WTC11 (cell line): ENCODE measurements at regions not wholly inside any gene's neighbourhood (a gene's known extent, or its start where the extent isn't known, plus 50 kb on each side); places are given as distances from the start of the nearest gene placed in this dataset.

Experiments
- ATAC-seq: fragments of 200-7000 bp; cut with Tn5 transposase; 2 replicates; pipeline ENCODE4 v1.10.0; 2021; ENCODE audit warnings: mild to moderate bottlenecking, moderate library complexity
- CTCF ChIA-PET: fragments of 300-600 bp; sonication (Branson Sonifier 250); formaldehyde crosslinking; loops from one replicate; lab custom pipeline; 2021; ENCODE audit warnings: antibody characterized with exemption; lab: Charles Lee
- POLR2A ChIA-PET: fragments of 350-600 bp; sonication (Branson Sonifier 250); formaldehyde crosslinking; loops from one replicate; lab custom pipeline; 2021; ENCODE audit warnings: antibody characterized with exemption; lab: Charles Lee
- DNase-seq: peaks from one replicate; pipeline ENCODE4 v3.0.0; 2021; ENCODE audit warnings: low spot score
- H3K27ac Mint-ChIP-seq: 2 replicates; pipeline ENCODE4 v1.8.0; 2021; ENCODE audit warnings: mixed read lengths
- H3K27me3 Mint-ChIP-seq: 2 replicates; pipeline ENCODE4 v1.8.0; 2021; ENCODE audit warnings: low read depth, mild to moderate bottlenecking, moderate library complexity, mixed read lengths
- H3K36me3 Mint-ChIP-seq: 2 replicates; pipeline ENCODE4 v1.8.0; 2021; ENCODE audit warnings: mixed read lengths
- H3K4me1 Mint-ChIP-seq: 2 replicates; pipeline ENCODE4 v1.8.0; 2022; ENCODE audit warnings: mixed read lengths
- H3K4me3 Mint-ChIP-seq: 2 replicates; pipeline ENCODE4 v1.8.0; 2021; ENCODE audit warnings: mild to moderate bottlenecking, moderate library complexity, mixed read lengths
- H3K9me3 Mint-ChIP-seq: 2 replicates; pipeline ENCODE4 v1.8.0; 2021; ENCODE audit warnings: mixed read lengths
- AFF4 ChIP-seq: sonication (generic); formaldehyde crosslinking; IDR thresholded peaks from 2 replicates; pipeline ENCODE4 v1.8.1; 2023; ENCODE audit warnings: mild to moderate bottlenecking, missing genetic modification reagents, borderline replicate concordance
- ATF2 ChIP-seq: sonication (generic); formaldehyde crosslinking; IDR thresholded peaks from 2 replicates; pipeline ENCODE4 v1.8.1; 2022; ENCODE audit warnings: low read depth, missing genetic modification reagents, borderline replicate concordance
- CREB1 ChIP-seq: sonication (generic); formaldehyde crosslinking; IDR thresholded peaks from 2 replicates; pipeline ENCODE4 v1.8.0; 2023; ENCODE audit warnings: mild to moderate bottlenecking, missing genetic modification reagents
- CTCF ChIP-seq: fragments of 200-600 bp; IDR thresholded peaks from 2 replicates; pipeline ENCODE4 v1.8.0; 2022; ENCODE audit warnings: antibody characterized with exemption
- ETV6 ChIP-seq: sonication (generic); formaldehyde crosslinking; IDR thresholded peaks from 2 replicates; pipeline ENCODE4 v1.8.1; 2022; ENCODE audit warnings: mild to moderate bottlenecking, missing genetic modification reagents
- FOXJ3 ChIP-seq: sonication (generic); formaldehyde crosslinking; IDR thresholded peaks from 2 replicates; pipeline ENCODE4 v1.9.0; 2021; ENCODE audit warnings: missing genetic modification reagents, mild to moderate bottlenecking, borderline replicate concordance
- FOXK1 ChIP-seq: sonication (generic); formaldehyde crosslinking; IDR thresholded peaks from 2 replicates; pipeline ENCODE4 v1.8.0; 2022; ENCODE audit warnings: mild to moderate bottlenecking, moderate library complexity, missing genetic modification reagents
- IRF2 ChIP-seq: sonication (generic); formaldehyde crosslinking; IDR thresholded peaks from 2 replicates; pipeline ENCODE4 v1.8.0; 2022; ENCODE audit warnings: low read depth, missing genetic modification reagents, borderline replicate concordance
- JUN ChIP-seq: sonication (generic); formaldehyde crosslinking; IDR thresholded peaks from 2 replicates; pipeline ENCODE4 v1.8.0; 2023; ENCODE audit warnings: mild to moderate bottlenecking, missing genetic modification reagents
- MLX ChIP-seq: sonication (generic); formaldehyde crosslinking; IDR thresholded peaks from 2 replicates; pipeline ENCODE4 v1.8.1; 2023; ENCODE audit warnings: mild to moderate bottlenecking, missing genetic modification reagents, moderate library complexity
- MYBL2 ChIP-seq: sonication (generic); formaldehyde crosslinking; IDR thresholded peaks from 2 replicates; pipeline ENCODE4 v1.8.1; 2023; ENCODE audit warnings: mild to moderate bottlenecking, moderate library complexity, missing genetic modification reagents
- NFATC4 ChIP-seq: fragments of 250-450 bp; sonication (Bioruptor Pico); IDR thresholded peaks from 2 replicates; pipeline ENCODE4 v1.9.0; 2021; ENCODE audit warnings: mild to moderate bottlenecking
- NFYB ChIP-seq: sonication (generic); formaldehyde crosslinking; conservative IDR thresholded peaks from 2 replicates; pipeline ENCODE4 v1.8.0; 2022; ENCODE audit warnings: low read depth, missing genetic modification reagents
- OVOL2 ChIP-seq: fragments of 250-450 bp; sonication (Bioruptor Pico); IDR thresholded peaks from 2 replicates; pipeline ENCODE4 v1.9.0; 2021; ENCODE audit warnings: mild to moderate bottlenecking, borderline replicate concordance
- PRDM15 ChIP-seq: sonication (generic); formaldehyde crosslinking; IDR thresholded peaks from 2 replicates; pipeline ENCODE4 v1.8.0; 2022; ENCODE audit warnings: missing genetic modification reagents
- PREB ChIP-seq: sonication (generic); formaldehyde crosslinking; IDR thresholded peaks from 2 replicates; pipeline ENCODE4 v1.8.1; 2022; ENCODE audit warnings: mild to moderate bottlenecking, missing genetic modification reagents, moderate library complexity, borderline replicate concordance
- PRRX2 ChIP-seq: fragments of 250-450 bp; sonication (Bioruptor Pico); IDR thresholded peaks from 2 replicates; pipeline ENCODE4 v1.8.0; 2021; ENCODE audit warnings: mild to moderate bottlenecking
- SMAD3 ChIP-seq: sonication (generic); formaldehyde crosslinking; IDR thresholded peaks from 2 replicates; pipeline ENCODE4 v1.8.0; 2022; ENCODE audit warnings: missing genetic modification reagents, mild to moderate bottlenecking, borderline replicate concordance
- TEAD4 ChIP-seq: sonication (generic); formaldehyde crosslinking; IDR thresholded peaks from 2 replicates; pipeline ENCODE4 v1.8.0; 2022; ENCODE audit warnings: mild to moderate bottlenecking, missing genetic modification reagents
- USF1 ChIP-seq: sonication (generic); formaldehyde crosslinking; IDR thresholded peaks from 2 replicates; pipeline ENCODE4 v1.8.0; 2022; ENCODE audit warnings: mild to moderate bottlenecking, missing genetic modification reagents
- ZBTB21 ChIP-seq: sonication (generic); formaldehyde crosslinking; IDR thresholded peaks from 2 replicates; pipeline ENCODE4 v1.8.1; 2023; ENCODE audit warnings: mild to moderate bottlenecking, missing genetic modification reagents, borderline replicate concordance
- ZNF671 ChIP-seq: fragments of 250-450 bp; sonication (Bioruptor Pico); IDR thresholded peaks from 2 replicates; pipeline ENCODE4 v1.8.0; 2021; ENCODE audit warnings: mild to moderate bottlenecking

- TF ChIP-seq MLX (CRISPR knock-in tag) (no peak), ZNF671 (CRISPR knock-in tag) (no peak), NFATC4 (CRISPR knock-in tag) (no peak), IRF2 (CRISPR knock-in tag) (no peak), OVOL2 (no peak), ETV6 (CRISPR knock-in tag) (no peak), PRRX2 (no peak), USF1 (CRISPR knock-in tag) (no peak), JUN (CRISPR knock-in tag) (no peak), FOXK1 (CRISPR knock-in tag) (no peak), TEAD4 (CRISPR knock-in tag) (no peak), MYBL2 (no peak), ZBTB21 (CRISPR knock-in tag) (no peak)
These were observed 150.1 kb upstream of the MPDZ start (continued) for GRCh38 chr9:13429301-13430190.

- Mint-ChIP-seq H3K4me3 (no peak overlapping the region), H3K9me3 (no peaks in the 10 kb centered on the region), H3K27me3 (no peaks in the 10 kb centered on the region), H3K4me1 (peaks cover 42% of the 10 kb centered on the region), H3K36me3 (no peaks in the 10 kb centered on the region), H3K27ac (no peak overlapping the region)
- CTCF ChIA-PET, result interaction anchor here (0.9 to 2.6 kb wide), 8 partner anchors 9 to 642 kb away, joined by 3 to 14 read pairs (median 3); no protein-coding TSS in a partner anchor
- ATAC-seq (no peak), DNase-seq (no peak)
- POLR2A ChIA-PET, result no interaction called here
- no peak for TF ChIP-seq USF1 (CRISPR knock-in tag)
- no peak for TF ChIP-seq CTCF
- no peak for TF ChIP-seq CREB1 (CRISPR knock-in tag)
- no peak for TF ChIP-seq PREB
- TF ChIP-seq ATF2 (CRISPR knock-in tag), result no peak
- TF ChIP-seq FOXJ3 (CRISPR knock-in tag), result no peak
- no peak for TF ChIP-seq AFF4
- no peak for TF ChIP-seq PRDM15
- no peak for TF ChIP-seq SMAD3
- TF ChIP-seq NFYB (CRISPR knock-in tag), result no peak
These were observed 149.3 kb upstream of the MPDZ start for GRCh38 chr9:13428766-13429165.
